ENCODE measurements at regions not wholly inside any gene's neighbourhood (a gene's known extent, or its start where the extent isn't known, plus 50 kb on each side); places are given as distances from the start of the nearest gene placed in this dataset.
"Not testable (repeated sequence)": the region's sequence is repeated elsewhere in the genome, so short reads cannot be mapped to it uniquely, and the experiment has no call there.

DNA sequence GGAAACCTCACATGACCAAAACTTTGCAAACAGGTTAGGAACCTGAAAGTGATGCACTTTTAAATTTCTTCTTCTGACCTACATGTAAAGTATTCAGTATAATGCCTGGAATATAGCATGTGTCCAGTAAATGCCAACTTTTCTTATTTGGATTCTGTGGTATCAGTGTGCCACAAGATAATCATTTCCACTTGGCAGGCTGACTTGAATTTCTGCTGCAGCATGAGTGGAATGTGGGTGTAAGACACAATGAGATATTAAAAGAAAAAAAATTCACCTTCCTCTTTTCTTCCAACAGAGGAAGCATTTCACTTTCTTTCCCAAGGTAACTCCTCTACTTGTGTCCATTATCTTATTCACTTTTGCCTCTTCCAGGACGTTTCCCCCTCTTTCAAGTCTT is 141.9 kb upstream of the PRKD1 start:
- no peak for DNase-seq (ENCODE audit: low spot score)

DNA sequence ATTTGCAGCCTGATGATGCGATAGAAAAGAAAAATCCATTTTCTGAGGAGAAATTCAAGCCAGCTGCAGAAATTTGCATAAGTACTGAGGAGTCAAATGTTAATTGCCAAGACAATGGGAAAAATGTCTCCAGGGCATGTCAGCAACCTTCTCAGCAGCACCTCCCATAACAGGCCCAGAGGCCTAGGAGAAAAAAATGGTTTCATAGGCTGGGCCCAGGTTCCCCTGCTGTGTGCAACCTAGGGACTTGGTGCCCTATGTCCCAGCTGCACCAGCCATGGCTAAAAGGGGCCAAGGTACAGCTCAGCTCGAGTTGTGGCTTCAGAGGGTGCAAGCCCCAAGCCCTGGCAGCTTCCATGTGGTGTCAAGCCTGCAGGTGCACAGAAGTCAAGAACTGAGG is 144.8 kb upstream of the PRKD1 start:
- not testable (repeated sequence) for DNase-seq (ENCODE audit: low spot score)

DNA sequence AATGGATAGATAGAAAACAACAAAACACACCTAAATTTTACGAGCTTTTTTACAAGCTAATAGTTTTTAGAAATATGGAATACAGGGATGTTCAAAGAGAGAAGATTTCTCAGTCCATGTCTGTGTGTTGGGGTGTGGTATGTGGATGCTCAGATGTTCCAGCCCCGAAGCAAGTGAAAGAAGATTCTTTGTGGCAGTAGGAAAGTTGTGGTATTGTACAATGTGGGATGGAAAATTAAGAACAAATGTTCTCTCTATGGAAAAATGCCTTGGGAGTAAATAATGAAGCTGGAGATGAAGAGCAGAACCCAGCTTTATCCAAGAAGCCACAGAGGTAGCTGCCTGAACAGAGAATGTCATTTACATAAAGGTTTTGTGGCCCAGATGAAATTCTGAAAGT is 150.3 kb upstream of the PRKD1 start:
- no peak for DNase-seq (ENCODE audit: low spot score)

DNA sequence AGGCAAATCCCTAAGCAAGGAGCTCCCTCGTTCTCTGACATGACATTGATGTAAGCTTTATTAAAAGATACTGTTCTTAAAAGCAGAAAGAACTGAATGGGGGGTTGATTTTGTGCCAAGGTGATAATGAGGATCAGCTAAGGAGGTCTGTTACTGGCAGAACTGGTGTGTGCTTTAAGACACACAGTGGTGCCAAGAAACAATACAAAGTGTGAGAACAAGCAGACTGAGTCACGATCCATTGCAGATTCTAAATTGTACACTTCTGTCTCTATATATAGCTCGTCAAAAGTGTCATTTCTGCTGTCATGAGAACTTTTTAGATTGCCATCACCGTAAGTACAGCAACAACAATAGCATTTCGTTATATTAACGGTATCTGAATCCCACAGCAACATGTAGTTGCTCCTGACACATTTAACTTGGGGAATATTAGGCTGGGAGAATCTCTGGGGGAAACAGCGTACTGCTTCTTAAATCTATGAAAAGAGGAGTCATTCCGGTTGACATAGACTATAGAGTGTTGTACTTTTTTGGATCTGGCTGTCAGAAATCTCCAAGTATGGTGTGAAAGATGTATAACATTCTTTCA is 151.3 kb upstream of the PRKD1 start:
- DNase-seq (ENCODE audit: low spot score) = no peak

DNA sequence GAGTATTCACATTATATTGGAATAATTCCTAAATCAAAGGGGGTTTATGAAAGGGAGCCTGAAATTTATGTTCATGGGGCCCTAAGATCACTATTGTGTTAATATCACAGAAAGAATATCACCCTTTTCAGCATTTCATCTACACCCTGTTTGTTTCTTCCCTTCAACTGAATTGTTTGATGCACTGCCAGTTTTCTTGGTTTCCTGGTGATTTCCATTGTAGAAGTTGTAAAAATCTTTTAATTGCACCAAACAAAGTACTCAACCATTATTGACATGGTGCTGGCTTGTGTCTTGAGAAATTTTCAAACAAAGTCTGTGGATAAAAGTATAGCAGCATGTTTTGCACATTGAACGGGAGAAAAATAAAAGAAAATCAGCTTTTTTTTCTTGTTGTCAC is 154.8 kb upstream of the PRKD1 start:
- DNase-seq (ENCODE audit: low spot score) = no peak

DNA sequence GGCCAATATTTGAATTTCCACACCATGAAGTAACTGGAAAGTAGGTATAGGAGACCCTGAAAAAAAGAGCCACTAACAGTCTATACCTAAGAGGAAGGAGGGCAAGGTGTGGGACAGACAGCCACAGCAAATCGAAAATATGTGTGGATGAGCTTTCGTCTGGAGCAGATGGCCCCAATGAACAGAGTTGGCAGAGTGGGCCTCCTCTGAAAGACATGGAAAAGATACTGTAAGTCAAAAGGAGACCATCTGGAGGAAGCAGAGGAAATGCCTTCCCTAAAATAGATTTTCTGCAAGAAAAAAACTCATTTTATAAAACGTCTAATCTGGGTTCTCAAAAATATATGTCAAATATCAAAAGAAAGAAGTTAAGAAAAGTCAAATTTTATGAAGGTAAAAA is 157.2 kb upstream of the PRKD1 start:
- DNase-seq (ENCODE audit: low spot score) = no peak

DNA sequence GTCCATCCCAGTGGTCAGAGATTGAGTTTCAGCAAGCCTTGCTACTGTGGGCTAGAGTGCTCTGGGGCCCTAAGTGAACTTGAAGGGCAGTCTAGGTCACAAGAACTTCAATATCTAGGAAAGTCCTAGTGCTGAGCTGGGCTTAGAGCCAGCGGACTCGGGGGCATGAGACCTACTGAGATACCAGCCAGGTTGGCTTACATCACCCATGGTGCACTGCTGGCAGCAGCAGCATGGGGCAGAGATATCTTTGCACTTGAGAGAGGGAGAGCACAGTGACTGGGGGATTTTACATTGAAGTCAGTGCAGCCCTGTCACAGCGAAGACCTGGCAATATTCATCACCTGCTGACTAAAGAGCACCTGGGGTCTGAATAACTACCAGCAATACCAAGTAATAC is 158.3 kb upstream of the PRKD1 start:
- DNase-seq (ENCODE audit: low spot score) = no peak

DNA sequence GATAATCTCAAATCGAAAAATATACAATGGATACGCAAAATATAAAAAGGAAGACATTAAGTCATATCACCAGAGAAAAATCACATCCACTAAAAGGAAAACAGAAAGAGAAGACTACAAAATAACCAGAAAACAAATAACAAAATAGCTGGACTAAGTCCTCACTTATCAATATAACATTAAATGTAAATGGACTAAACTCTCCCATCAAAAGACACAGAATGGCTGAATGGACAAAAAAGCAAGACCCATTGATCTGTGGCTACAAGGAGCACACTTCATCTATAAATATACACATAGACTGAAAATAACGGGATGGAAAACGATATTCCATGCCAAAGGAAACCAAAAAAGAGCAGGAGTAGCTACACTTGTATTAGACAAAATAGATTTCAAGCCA is 161.0 kb upstream of the PRKD1 start:
- no peak for DNase-seq (ENCODE audit: low spot score)

DNA sequence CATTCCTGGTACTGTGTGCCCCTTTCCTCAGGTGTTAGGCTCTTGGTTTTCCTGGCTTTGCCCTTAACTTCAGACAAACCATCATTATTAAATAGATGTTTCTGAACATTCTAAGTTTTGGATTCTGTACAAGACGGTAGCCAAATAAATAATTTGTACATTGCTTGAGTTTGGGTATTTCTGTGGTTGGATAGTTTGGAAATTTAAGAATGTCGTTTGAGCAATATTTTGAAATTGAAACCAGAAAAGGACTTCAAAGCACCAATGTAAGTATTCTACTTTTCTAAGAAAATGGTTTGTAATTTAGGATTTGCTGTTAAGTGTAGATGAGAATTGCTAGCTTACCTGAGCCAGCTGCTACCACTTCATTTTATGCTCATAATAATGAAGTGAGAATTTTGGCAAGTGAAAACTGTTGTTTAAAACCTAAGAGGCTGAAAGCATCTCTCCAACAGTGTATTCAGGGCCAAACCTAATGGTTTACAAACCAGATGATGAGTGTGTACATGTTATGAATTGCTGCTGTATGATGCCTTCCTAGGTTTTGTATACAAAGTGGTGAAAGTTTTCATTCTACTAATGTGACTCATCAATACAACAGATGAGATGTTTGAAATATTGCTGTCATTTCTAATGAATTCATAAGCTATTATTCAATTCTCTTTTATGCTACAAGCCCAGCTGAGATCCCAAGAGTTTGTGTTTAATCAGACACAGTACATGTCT is 181.5 kb upstream of the PRKD1 start:
- no peak for DNase-seq (ENCODE audit: low spot score)

DNA sequence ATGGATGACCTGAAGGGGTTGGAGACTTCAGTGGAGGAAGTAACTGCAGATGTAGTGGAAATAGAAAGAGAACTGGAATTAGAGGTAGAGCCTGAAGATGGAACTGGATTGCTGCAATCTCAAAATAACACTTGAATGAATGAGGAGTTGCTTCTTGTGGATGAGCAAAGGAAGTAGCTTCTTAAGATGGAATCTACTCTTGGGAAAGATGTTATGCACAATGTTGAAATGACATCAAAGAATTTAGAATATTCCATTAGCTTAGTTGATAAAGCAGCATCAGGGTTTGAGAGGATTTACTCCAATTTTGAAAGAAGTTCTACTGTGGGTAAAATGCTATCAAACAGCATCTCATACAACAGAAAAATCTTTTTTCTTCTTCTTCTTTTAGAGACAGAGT is 186.4 kb upstream of the PRKD1 start:
- no peak for DNase-seq (ENCODE audit: low spot score)

DNA sequence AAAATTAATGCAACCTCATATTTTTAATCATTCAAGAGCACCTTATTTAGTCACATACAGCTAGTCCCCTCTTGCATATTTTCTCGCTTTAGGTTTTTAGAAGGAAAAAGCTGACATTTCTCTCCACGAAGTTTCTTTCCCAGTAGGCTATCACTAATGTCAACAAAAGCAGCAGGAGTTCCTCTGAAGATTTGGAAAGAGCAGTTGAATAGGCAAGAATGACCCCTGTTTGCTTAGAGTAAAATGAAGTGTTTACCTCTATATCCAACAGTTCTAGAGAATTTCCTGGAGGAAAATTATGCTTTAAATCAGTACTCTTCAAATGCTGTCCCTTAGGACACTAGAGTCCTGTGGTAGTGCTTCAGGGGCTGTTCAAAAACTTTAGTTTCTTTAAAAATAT is 188.1 kb upstream of the PRKD1 start:
- DNase-seq (ENCODE audit: low spot score) = no peak

DNA sequence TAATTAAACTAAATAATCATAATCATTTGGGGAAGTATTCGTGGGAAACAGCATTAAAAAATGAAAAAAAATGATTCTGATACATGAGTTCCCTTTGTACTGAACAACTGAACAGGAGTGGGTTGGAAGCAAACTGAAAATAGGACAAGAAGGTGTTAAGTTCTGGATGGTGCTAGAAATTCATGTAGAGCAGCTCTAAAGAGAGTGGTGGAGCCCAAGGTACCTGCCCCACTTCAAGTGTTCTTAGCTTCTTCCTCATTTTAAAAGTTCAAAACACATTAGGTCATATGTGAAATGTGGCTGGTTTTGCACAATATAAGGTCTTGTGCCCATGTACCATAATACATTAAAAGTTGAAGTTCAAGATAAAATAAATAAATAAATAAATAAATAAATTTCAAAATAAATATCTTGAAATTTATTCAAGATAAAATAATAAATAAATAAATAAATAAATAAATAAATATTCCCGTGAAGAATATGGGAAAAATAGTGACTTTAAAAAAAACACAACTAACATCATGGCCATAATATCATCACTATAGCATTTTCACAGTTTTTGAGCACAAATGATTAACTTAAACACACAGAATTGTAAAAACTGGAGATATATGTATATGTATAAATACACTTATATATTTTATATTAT is 191.5 kb upstream of the PRKD1 start:
- no peak for DNase-seq (ENCODE audit: low spot score)

DNA sequence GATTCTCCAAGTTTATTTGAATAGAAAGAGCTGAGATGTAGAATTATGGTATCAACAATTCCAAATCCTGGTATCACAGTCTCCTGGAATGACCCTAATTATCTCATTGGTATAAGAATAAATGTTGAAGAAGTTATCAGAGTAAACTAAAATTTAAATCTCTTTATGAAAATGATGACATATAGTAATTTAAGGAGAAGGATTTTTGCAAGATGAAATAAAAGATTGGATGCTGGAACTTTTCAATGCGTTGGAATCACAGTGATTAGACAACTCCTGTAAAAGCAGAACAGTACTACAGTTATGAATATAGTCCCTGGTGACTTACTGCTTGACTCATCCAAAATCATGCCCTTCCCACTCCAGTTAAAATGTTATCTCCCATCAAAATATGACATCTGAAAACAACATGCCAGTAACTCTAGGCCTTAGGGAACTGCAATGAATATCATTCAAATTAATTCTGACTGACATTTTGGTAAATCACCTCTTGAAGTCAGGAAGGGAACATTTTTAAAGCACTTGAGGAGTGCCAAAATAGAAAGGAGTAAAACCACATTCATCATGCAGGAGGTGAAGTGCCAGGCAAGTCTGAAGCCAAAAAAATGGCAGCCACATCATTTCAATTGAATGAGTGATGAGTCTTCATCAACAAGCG is 197.8 kb upstream of the PRKD1 start:
- peak; percentile 39 for DNase-seq (ENCODE audit: low spot score)

DNA sequence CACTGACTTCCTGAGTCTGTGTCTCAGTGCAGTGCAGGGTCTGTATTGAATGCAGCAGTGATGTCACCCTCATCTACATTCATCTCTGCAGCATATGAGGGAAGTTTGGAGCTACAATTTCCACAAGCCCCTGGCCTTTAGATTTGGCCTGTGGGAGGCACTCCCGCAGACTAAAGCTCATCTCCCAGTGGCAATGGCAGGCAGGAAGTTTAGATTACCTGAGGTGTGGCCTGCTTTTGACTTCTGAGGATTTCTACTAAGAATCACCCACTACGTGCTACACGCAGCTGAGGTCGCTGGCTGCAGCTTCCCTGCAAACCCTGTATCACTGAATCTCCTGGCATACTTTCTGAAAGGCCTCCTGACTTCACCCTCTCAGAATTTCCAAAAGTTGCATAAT is 202.2 kb upstream of the PRKD1 start:
- peak; percentile 11 for DNase-seq (ENCODE audit: low spot score)

DNA sequence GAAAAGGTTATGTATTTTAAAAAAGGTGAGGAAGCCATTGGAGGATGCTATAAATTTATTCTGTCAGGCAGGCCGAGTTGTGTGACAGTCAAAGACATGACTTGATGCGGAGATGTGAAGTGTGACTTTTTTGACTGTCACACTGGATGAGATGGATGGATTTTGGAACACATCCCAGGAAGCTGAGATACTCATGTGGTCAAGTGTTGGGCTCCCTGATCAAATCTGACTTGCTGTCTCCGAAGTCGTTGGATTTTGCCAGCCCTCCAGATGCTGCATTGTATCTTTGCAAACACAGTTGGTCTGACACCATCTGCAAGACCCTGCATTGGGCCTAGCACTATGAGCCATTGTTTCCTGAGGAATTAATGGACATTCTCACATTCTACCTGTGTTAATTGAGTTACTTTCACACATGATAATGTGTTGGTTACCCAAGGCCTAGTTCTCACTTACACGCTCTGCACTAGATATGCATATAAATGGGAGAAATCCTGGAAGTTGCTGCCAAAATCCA is 204.0 kb upstream of the PRKD1 start:
- DNase-seq (ENCODE audit: low spot score) = no peak

DNA sequence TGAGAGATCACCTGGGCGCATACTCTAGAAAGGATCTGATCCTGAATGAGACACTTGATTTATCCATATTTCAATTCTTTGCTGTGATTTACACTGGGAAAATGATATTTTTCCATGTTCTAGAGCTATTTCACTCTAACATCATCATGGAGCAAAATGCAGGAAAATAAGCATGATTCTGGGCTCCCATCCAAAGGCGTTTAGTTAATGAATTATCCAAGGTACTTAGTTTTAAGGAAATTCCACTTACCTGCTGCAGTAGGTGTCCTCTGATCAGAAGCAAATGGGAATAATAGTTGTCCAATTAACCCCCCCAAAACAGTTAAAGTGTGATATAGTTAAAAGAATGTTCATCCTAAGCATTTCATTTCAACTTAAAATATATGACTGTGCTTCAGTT is 204.5 kb upstream of the PRKD1 start:
- no peak for DNase-seq (ENCODE audit: low spot score)

DNA sequence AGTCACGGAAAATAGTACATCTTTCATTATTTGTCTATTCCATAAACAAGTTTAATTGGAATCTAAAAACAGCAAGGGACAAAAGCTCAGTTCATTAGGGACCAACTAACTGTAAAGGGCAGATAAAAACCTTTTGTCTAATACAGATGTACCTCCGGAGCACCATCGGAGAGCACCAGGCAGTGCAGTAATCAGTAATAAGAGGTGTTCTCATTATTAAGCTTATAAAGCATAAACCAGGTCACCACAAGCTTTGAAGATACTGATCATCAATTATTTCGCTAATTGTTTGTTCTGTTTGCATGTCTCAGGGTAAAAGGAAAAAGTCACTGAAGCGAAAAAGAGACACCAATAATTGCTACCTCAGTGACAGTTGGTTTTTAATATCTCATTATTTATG is 207.3 kb upstream of the PRKD1 start:
- DNase-seq (ENCODE audit: low spot score) = no peak

DNA sequence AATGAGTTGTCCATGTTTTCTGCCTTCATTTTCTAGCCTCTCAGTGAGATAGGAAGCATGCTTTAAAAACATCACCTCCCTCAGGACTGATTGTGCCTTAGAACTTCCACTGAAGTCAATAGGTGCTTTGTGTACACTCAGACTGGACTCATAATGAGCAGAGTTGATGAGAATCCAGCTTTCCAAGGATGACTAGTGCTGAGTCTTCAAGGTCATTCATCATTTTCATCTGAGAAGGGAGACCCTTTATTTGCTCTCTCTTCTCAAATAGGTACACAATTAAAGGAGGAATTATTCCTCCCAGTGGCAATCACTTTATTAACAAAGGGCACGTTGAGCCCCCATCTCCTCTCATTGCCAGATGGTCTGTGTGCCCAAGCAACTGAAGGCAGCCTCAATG is 210.9 kb upstream of the PRKD1 start:
- DNase-seq (ENCODE audit: low spot score) = peak; percentile 84

DNA sequence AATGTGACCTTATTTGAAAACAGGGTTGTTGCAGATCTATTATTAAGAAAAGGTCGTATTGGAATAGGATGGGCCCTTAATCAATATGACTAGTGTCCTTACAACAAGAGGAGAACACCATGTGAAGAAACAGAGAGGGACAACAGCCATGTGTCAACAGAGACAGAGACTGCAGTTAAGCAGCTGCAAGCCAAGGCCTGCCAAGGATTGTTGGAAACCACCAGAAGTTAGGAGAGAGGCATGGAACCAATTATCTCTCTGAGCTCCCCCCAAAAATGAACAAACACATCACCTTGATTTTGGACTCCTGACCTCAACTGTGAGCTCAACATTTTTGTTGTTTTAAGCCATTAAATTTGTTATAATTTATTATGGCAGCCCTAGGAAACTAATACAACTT is 214.6 kb upstream of the PRKD1 start:
- no peak for DNase-seq (ENCODE audit: low spot score)

DNA sequence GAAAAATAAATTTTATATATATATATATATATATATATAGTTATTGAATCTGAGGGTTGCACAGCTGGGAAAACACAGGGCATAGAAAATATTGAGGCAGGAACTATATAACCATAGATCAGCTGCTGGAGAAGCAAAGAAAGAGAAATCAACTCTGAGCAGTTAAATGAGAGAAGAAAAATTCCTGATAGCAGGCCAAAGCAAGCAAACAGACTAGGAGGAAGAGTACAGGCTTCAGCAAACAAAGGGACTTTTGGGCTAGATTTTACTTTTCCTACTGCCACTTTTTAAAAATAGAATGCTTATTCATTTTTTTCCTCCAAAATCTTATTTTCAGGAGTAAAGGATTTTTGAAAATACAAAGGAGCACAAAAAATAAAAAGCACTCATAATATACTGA is 216.0 kb upstream of the PRKD1 start:
- no peak for DNase-seq (ENCODE audit: low spot score)

DNA sequence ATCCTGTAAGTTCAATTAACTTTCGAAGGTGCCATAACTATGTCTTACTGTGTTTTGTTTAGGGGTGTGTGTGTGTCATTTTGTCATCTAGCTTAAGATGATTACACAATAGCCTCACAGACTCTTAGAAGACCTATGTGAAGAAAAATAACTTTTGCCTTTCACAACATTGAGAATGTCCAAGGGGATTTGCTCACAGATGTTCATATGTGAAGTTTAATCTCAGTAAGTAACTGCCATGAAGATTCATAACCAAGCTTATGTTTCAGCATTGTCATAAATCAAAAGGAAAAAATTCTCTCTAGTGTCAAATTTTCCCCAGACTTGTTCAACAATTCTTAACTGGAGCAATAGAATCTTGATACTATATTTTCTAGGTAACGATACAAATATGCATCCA is 226.1 kb upstream of the PRKD1 start:
- DNase-seq (ENCODE audit: low spot score) = no peak

DNA sequence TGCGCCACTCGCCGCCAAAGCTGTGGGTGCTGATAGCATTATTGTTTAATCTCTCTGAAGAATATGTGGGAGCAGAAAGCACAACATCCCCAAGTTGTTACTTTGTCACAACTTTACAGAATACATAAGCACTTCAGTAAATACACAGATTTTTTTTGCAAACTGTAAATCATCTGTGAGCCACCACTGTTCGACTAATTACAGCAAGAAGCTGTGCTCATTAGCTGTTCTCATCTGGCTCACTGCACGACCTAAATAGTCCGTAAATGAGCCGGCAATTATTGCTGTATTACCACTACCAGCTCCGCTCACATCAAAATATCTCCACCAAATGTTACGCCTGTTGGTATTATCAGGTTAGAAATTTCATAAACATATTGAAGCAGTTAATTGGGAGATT is 228.9 kb upstream of the PRKD1 start:
- no peak for DNase-seq (ENCODE audit: low spot score)

DNA sequence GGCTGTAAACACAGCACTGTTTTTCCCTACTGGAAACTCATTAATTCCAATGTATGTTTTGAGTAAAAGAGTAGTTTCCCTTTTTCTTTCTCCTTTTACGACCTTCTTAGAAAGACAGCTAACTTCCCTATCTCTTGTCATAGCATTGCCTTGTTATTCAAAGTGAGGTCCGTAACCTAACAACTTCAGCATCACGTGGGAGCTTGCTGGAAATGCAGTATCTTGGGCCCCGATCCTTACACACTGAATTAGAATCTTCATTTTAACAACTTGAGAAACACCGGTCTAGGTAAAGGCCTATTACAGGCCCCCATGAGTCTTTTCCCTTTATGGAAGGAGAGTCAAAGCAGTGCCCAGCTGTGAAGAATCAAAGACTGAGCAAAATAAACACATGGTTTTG is 230.7 kb upstream of the PRKD1 start:
- no peak for DNase-seq (ENCODE audit: low spot score)
